ENCODE measurements at regions not wholly inside any gene's neighbourhood (a gene's known extent, or its start where the extent isn't known, plus 50 kb on each side); places are given as distances from the start of the nearest gene placed in this dataset.

DNA sequence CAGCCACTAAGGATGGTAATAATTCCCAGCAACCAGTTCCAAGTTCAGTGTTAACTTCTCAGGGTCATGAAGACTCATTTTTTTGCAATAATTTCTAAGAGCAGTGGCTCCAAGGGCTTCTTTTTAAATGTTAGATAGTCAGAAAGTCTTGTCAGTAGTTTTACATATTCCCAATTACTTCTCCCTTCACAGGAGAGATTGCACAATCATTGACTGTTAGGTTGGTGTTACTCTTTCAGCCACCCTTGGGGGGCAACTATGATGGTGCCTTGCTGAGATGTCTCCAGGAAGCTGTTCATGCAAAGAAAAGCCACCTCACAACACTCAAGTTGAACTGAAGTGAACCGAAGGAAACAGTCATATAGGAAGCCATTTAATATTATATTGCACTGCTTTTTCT lies 127.9 kb upstream of the DOCK10 start:
- in situ Hi-C loops (cut with HindIII; ENCODE audit: low pct_ligation_motif_present, low pct_unique_long_range_greater_than_20kb, low sequenced_read_pairs), result no loop called here
- no peak for DNase-seq

DNA sequence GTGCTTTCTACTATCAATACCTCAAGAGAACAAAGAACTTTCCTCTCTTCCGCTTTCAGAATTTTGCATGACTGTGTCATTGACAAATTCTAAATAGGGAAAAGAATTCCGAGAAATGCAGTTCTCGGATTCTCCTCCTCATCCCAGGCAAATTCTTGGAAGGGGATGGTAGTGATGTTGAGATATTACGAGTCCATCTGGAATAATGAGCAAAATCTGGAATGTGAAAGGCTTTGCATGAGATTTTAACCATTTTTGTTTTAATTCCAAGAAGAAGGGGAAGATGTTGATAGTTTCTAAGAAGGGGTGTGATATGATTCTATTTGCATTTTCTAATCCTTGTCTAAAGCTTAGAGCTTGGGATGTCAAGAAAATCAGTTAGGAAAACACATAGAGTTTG lies 127.1 kb upstream of the DOCK10 start:
- no peak for DNase-seq
- in situ Hi-C loops (cut with HindIII; ENCODE audit: low pct_ligation_motif_present, low pct_unique_long_range_greater_than_20kb, low sequenced_read_pairs), result no loop called here

DNA sequence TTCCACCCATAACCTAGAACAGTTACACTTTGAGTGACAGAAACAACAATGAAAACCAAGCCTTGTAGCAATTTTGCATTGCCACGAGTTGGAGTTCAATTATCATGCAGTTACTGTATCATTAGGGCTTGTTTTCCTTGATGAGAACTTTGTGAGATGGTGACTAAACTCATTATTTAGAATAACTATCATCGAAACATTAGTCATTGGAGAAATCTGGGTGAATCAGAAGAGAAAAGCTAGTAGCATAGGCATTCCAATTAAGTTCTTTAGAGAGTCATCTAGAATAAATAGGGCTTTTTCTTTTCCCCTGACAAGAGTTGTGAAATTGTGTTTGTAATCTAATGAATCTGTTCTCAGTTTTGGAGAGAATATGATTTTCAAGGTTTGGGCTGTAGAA lies 122.8 kb upstream of the DOCK10 start:
- in situ Hi-C loops (cut with HindIII; ENCODE audit: low pct_ligation_motif_present, low pct_unique_long_range_greater_than_20kb, low sequenced_read_pairs), result no loop called here
- no peak for DNase-seq

DNA sequence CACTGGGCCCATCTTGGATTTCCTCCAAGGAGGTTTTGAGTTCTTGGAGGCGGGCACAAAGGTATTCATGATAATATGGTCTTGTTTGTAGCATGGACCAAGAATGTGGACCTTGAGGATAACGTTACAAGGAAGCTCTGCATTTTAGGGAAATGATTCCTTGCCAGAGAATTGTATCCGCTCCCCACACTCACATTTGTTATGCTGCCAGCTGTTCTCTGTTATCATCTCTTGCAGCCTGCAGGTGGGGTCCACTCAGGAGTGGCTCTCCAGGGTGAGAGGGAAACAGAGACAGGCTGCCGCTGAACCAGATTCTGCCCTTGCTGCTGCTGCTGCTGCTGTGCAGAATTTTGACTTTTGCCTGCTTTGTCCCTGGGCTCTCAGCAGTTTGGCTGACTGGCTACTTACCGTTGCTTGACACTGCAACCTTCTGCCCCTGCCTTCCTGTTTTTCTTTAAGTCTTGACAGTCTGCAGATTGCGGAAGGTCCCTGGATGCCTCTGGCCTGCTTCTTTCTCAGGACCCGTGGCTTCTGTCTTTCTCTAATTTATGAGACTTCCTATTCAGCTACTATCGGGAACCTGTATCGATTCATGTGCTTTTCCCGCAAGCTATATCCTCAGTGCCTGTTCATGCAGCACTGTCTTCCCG lies 122.3 kb upstream of the DOCK10 start:
- no peak for DNase-seq
- in situ Hi-C loops (cut with HindIII; ENCODE audit: low pct_ligation_motif_present, low pct_unique_long_range_greater_than_20kb, low sequenced_read_pairs), result no loop called here

DNA sequence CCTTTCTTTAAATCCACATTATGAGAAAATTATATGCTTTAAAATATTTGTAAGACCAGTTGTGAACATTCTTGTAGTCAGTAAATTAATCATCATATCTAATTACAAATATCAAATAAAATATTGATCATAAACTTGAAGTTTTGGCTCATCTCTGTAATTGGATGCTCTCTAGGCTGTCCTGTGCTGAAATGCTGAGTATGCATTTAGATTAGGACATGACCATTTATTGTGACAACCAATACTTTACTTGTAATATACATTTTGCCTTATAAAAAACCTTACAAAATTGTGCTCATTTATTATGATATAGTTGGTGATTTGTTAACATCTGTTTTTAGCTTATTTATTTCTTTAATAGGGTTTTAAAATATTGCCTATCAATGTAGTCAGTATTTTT lies 116.1 kb upstream of the DOCK10 start:
- in situ Hi-C loops (cut with HindIII; ENCODE audit: low pct_ligation_motif_present, low pct_unique_long_range_greater_than_20kb, low sequenced_read_pairs), result no loop called here
- DNase-seq, result no peak

DNA sequence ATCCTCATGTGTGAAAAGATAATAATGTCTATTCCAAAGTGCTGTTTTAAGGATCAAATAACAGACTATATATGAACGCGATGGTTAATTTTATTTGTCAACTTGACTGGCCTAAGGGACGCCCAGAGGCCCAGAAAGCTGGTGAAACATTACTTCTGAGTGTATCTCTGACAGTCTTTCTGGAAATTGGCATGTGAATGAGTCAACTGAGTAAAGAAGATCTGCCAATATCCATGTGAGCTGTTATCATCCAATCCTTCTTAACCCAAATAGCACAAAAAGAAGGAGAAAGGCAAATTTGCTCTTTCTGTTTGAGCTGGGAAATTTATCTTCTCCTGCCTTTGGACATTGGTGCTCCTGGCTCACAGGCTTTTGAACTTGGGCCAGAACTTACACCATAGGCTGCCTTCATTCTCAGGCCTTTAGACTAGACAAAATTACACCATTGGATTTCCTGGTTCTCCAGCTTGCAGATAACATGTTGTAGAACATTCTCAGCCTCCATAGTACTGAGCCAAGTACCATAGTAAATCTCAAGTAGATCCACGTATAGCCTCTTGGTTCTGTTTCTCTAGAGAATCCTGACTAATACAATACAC lies 114.7 kb upstream of the DOCK10 start:
- DNase-seq, result no peak
- in situ Hi-C loops (cut with HindIII; ENCODE audit: low pct_ligation_motif_present, low pct_unique_long_range_greater_than_20kb, low sequenced_read_pairs), result no loop called here

DNA sequence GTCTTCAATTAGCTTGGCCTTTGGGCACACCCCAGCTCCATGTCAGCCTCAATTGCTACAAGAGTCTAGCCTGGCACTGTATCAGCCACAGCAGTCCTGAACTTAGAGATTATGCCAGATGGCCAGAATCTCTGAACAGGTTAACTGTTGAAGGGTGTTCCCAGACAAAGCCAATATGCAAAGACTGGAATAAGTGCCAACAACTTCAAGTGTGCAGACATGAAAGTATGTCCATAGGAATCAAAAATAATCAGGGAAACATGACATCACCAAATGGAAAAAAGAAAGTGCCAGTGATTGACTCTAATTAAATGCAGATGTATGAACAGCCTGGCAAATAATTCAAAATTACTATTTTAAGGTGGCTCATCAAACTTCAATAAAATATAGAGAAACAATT lies 98.5 kb upstream of the DOCK10 start:
- in situ Hi-C loops (cut with HindIII; ENCODE audit: low pct_ligation_motif_present, low pct_unique_long_range_greater_than_20kb, low sequenced_read_pairs), result no loop called here
- no peak for DNase-seq

DNA sequence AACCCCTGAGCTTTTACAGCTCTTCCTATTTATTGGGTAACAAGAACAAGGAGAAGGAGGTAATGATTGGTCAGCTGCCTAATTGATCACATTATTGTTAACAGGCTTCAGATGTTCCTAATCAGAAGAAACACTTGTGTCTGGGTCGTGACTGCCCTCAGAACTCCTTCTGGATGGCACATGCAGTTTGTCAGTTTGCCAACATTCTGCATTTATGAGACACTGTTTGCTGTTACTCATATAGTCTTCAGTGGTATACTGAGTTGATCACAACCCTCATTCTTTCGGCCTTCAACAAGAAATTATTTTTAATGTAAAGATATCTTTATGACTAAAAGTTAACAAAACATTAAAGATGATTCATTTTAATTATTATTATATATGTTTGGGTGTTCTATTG lies 95.7 kb upstream of the DOCK10 start:
- no peak for DNase-seq
- in situ Hi-C loops (cut with HindIII; ENCODE audit: low pct_ligation_motif_present, low pct_unique_long_range_greater_than_20kb, low sequenced_read_pairs), result no loop called here

DNA sequence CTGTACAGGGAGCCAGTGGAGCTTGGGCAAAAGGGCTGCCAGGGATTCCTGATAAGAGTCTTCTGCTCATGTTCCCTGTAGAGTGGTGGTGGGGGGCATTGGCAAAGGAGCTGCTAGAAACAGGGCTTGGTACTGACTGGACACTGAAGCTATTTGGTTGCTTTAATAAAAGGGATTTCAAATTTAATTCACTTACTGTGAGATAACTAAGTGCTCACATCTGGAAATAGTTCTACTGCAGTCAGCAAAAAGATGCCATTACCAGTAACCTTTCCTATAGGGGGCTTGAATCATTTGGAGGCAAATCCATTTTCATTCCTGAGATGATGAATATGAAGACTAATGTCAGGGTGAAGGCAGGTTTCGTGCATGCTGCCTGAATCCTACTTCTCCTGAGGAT lies 94.3 kb upstream of the DOCK10 start:
- DNase-seq, result no peak
- in situ Hi-C loops (cut with HindIII; ENCODE audit: low pct_ligation_motif_present, low pct_unique_long_range_greater_than_20kb, low sequenced_read_pairs), result no loop called here

DNA sequence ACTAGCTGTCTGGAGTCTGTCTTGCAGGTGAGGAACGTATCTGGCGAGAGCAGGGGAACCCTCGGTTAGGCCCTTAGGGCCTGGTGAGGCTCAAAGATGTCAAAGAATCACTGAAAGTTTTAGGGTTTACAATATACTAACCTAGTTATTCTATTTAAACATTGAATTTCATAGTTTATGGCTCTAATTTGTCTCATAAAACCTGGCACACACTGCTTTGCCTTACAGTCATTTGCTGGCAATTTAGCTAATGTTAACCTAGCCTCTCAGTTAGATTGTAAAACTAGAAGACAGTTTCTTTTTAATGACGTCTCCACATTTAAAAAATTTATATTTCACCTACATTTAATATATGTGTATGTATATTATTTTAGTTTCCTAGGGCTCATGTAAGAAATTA lies 89.6 kb upstream of the DOCK10 start:
- in situ Hi-C loops (cut with HindIII; ENCODE audit: low pct_ligation_motif_present, low pct_unique_long_range_greater_than_20kb, low sequenced_read_pairs), result no loop called here
- DNase-seq, result no peak

DNA sequence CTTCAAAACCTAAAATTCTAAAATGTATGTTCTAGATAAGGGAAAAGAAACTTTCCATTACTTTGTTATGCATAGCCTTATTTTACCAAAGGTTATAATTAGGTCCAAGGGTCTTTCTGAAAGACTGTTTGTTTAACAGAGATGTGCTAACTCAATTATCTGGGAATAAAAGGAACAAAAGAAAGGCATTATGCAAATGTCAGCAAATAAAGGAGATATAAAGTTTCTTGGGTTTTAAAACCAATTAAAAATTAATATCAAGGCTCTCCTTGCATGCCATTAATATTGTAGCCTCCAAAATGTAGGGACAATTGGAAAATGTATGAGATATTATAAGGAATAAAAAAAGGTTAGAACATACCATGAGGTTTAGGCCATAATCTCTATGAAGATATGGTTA lies 87.8 kb upstream of the DOCK10 start:
- DNase-seq, result no peak
- in situ Hi-C loops (cut with HindIII; ENCODE audit: low pct_ligation_motif_present, low pct_unique_long_range_greater_than_20kb, low sequenced_read_pairs), result no loop called here

DNA sequence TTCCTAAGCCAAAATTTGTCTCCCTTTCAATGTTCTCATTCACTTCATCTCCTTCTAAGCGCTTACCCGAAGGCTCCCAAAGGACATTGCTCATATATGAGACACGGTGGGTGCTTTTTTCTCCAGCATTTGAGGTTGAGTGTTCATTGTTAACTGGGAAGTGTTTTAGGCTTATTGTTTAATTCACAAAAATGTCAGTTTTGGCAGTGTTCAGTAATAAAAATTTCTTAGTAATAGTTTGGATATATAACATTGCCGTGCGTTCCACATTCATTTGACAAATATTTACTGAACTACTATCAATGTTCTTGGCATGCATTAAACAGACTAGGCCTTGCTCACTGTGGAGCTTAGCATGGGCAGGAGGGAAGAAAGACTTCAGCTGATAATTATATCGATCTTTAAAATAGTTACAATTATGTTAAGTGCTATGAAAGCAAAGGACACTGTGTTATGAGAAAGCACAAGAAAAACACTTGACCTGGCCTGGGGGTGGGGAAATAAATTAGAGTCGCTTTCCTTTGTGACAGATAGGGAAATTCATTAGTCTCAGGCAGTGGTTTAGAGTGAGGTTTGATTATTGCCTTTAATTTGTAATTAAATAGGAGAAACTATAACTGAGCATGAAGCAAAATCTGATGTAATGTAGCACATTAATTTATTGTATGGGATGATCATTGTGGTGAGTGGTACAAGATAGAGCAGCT lies 82.2 kb upstream of the DOCK10 start:
- in situ Hi-C loops (cut with HindIII; ENCODE audit: low pct_ligation_motif_present, low pct_unique_long_range_greater_than_20kb, low sequenced_read_pairs), result no loop called here
- DNase-seq, result no peak

DNA sequence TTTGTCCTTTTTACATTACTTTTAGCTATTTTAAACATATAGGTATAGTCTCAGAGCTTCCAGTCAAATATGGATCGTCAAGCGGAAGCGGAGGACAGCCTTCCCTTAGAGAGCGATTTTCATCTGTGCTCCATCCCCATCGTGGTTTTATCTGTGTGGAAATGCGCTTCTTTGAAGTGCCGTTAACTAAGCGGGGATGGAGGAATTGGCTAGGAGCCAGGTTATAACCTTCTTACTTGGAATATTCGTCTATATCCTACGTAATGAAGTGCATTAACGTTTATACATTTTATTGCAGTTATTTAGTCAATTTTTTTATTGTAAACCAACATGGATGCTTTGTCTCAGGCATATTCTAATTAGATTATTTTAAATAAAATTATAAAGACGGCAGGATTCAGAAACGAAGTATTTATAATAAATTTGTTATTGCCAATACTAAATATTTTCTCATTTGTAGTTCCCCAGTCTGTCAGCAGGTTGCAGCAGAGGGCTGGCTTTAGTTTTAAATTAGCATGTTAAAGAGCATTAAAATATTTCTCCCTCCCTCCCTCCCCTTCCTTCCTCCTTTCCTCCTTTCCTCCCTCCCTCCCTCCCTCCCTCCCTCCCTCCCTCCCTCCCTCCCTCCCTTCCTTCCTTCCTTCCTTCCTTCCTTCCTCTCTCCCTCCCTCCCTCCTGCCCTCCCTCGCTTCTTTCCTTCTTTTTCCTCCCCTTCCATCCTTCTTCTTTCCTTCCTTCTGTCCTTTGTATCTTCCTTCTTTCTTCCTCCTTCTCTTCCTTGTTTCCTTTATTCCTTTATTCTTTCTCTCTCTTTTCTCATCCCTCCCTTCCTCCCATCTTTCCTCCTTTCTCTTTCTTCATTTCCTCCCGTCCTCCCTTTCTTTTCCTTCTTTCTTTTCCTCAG lies 80.6 kb upstream of the DOCK10 start:
- DNase-seq, result peak; percentile 29

DNA sequence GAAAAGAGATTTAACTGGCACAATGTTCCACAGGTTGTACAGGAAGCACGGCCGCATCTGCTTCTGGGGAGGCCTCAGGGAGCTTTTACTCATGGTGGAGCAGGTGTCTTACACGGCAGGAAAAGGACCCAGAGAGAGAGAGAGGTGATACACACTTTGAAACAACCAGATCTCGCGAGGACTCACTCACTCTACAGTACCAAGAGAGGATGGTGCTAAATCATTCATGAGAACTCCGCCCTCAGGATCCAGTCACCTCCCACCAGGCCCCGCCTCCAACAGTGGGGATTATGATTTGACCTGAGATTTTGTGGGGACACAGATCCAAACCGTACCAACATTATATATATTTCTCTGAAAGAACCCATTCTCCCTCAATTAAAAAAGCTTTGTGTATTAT lies 79.7 kb upstream of the DOCK10 start:
- no peak for DNase-seq
- in situ Hi-C loops (cut with HindIII; ENCODE audit: low pct_ligation_motif_present, low pct_unique_long_range_greater_than_20kb, low sequenced_read_pairs), result no loop called here

More for the DNA sequence above, 80.6 kb upstream of the DOCK10 start:
- in situ Hi-C loops (cut with HindIII; ENCODE audit: low pct_ligation_motif_present, low pct_unique_long_range_greater_than_20kb, low sequenced_read_pairs), result no loop called here

DNA sequence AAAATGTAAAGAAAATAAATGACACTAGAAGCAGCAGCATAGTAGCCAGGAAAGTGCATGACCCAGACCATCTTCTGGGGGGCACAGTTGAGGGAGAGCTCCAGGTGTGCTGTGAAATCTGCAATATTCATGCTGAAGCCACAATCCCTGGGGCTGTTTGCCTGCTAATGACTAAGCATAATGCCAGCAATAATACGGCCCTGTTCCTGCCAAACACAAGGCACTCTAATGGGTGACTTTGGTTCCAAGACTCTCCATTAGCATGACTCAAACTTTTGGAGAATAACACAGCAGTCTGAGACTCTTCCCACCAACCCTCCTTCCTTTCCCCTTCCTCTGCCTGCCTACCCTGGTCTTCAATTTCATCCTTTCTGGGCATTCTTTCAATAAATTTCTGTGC lies 77.9 kb upstream of the DOCK10 start:
- in situ Hi-C loops (cut with HindIII; ENCODE audit: low pct_ligation_motif_present, low pct_unique_long_range_greater_than_20kb, low sequenced_read_pairs), result no loop called here
- no peak for DNase-seq

DNA sequence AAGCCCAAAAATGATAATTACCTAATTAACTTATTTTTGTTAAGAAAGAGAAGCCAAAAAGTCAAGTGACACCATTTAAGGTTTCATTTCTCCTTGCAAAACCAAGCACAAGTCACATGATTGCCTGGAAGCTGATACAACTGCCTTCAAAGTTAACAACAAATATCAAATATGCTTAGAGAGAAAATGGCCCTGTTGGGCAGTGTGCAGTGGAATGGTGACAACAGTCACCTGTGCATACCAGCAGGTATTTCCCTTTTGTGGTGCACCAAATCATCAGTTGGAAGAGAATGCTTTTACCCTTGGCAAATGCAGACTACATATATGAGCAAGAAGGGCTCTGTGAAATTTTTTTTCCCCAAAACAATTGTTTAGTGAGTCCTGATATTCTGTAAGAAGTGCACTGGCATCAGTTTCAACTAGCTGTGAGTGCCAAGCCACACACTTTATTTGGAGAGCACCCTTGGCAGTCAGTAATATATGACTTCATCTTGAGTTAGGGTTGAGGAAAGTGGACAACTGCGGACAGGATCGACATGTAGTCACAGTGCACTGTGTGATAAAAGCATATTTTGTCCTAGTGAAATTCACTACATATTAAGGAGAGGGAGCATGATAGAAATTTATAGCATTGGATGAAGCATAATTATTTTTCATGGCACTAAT lies 74.9 kb upstream of the DOCK10 start:
- no peak for DNase-seq
- in situ Hi-C loops (cut with HindIII; ENCODE audit: low pct_ligation_motif_present, low pct_unique_long_range_greater_than_20kb, low sequenced_read_pairs), result no loop called here

DNA sequence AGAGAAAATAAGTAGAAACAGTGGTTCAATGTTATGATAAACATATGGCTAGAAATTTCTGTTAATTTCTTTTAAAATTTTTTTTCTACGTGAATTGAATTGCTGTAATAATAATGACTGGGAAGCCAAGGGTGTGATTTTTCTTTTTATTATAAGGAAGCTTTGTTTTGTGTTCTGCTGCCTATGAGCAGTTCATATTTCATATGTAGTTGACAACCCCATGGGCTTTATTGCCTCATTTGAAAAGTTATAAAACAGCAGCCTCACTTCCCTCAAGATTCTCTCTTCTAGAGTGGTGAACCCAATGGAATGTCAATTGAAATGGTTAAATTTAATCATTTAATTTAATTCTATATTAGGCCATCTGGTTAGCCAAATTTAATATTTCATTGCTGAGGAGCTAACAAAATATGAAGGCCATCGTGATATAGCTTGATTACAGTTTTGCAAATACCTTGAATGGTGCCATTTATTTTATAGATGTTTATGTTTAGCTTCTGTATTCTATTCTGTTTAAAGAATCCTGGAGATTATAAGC lies 72.6 kb upstream of the DOCK10 start:
- in situ Hi-C loops (cut with HindIII; ENCODE audit: low pct_ligation_motif_present, low pct_unique_long_range_greater_than_20kb, low sequenced_read_pairs), result no loop called here

DNA sequence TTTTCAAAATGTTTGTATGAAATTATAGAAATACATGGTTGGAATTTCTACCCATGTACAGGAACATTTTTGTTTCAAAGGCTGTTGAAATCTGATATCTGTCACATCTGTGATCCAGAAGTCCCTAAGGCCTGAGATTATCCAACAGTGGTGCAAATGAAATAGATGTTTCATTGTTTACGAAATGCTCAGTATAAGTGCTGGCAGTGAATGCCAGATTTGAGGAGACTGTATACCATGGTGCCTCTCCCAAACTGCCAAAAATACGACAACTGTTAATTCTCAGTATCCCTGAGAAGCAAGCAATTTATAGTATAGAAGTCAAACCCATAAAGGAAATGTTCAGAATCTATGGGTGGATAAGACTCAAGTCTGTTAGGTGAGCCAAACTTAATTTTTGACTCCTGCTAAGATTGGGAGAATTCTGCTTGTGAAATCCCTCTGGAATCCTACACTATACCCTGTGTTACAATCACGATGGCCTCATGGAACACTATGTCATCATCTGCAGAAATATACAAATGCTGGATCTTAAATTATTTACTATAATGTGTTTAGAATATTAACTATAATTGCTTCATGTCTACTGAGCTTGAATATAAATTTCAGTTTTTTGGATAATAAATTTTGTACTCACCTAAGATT lies 71.2 kb upstream of the DOCK10 start:
- in situ Hi-C loops (cut with HindIII; ENCODE audit: low pct_ligation_motif_present, low pct_unique_long_range_greater_than_20kb, low sequenced_read_pairs), result no loop called here
- DNase-seq, result no peak

More for the DNA sequence above, 72.6 kb upstream of the DOCK10 start:
- no peak for DNase-seq

All from ACHN (cell line).